Sigmoid colon (tissue), 4 donors: ENCODE measurements at regions not wholly inside any gene's neighbourhood (a gene's known extent, or its start where the extent isn't known, plus 50 kb on each side); places are given as distances from the start of the nearest gene placed in this dataset.

ENCODE experiments used
- EP300 ChIP-seq, 4 donors: sonication (generic); formaldehyde crosslinking; IDR thresholded peaks; one replicate each; pipeline ENCODE4 v1.6.1; 2017; ENCODE audit warnings: antibody characterized with exemption in 4 of 4
- POLR2AphosphoS5 ChIP-seq, 4 donors: sonication (generic); formaldehyde crosslinking; IDR thresholded peaks; one replicate each; pipeline ENCODE4 v1.6.1; 2017; ENCODE audit warnings: antibody characterized with exemption in 4 of 4

- TF ChIP-seq POLR2AphosphoS5 (IDR thresholded peaks at IDR 0.05) (no peak), EP300 (IDR thresholded peaks at IDR 0.05) (no peak)
Observed at GRCh38 chr20:4457566-4458543, 208.8 kb upstream of the ADRA1D start.
